GM12878 (cell line): ENCODE measurements at regions not wholly inside any gene's neighbourhood (a gene's known extent, or its start where the extent isn't known, plus 50 kb on each side); places are given as distances from the start of the nearest gene placed in this dataset.

ENCODE experiments used
- ATAC-seq: fragments of 200-7000 bp; cut with Tn5 transposase; 3 replicates; pipeline ENCODE4 v1.9.1; 2020; ENCODE audit warnings: mild to moderate bottlenecking, moderate library complexity
- BruUV-seq: library from RNA; stranded (reverse); fragments of 400-500 nt; replicated peaks from 2 replicates; lab custom pipeline; 2021; lab: Mats Ljungman, UMichigan
- CTCF ChIA-PET: fragments of 300-600 bp; sonication (Branson Sonifier 250); formaldehyde crosslinking; extraction: SDS; loops from one replicate; lab custom pipeline; 2021; ENCODE audit warnings: inconsistent platforms; lab: Yijun Ruan, JAX
- POLR2A ChIA-PET: fragments of 350-600 bp; formaldehyde crosslinking; extraction: SDS; loops from one replicate; lab custom pipeline; 2021; ENCODE audit warnings: inconsistent platforms; lab: Charles Lee
- RAD21 ChIA-PET: fragments of 300-600 bp; sonication (Branson Sonifier 250); formaldehyde crosslinking; loops from one replicate; lab custom pipeline; 2023; ENCODE audit warnings: antibody characterized with exemption; ENCODE audit not compliant: unreplicated experiment; lab: Charles Lee
- SMC1A ChIA-PET: fragments of 300-600 bp; sonication (Branson Sonifier 250); formaldehyde crosslinking; loops from one replicate; lab custom pipeline; 2023; ENCODE audit not compliant: unreplicated experiment, uncharacterized antibody; lab: Charles Lee
- DNase-seq: peaks from one replicate; pipeline ENCODE4 v3.0.0-alpha.2; 2011; ENCODE audit warnings: low read depth, low spot score
- FAIRE-seq: peaks from 3 replicates; lab custom pipeline; 2011; peaks lifted over from hg19 to GRCh38; lab: Jason Lieb, UNC
- H2AFZ ChIP-seq: 2 replicates; pipeline ENCODE4 v1.6.0; 2011; ENCODE audit warnings: low read depth, low read length, control low read depth; ENCODE audit not compliant: control insufficient read depth
- H3K27ac ChIP-seq: 2 replicates; pipeline ENCODE4 v1.5.1; 2011; ENCODE audit warnings: control low read depth; ENCODE audit not compliant: control insufficient read depth, insufficient read depth
- H3K27me3 ChIP-seq, 2 experiments: replicated peaks in 1 of 2; 2 replicates each; pipeline versions ENCODE4 v1.6.0 to v1.6.1; 2011; ENCODE audit warnings: low read length in 1 of 2; ENCODE audit not compliant: control insufficient read depth in 2 of 2, insufficient read depth in 2 of 2
- H3K36me3 ChIP-seq, 2 experiments: 2 replicates each; pipeline ENCODE4 v1.5.1; 2011; ENCODE audit warnings: low read length in 1 of 2; ENCODE audit not compliant: control insufficient read depth in 2 of 2, insufficient read depth in 2 of 2
- H3K4me1 ChIP-seq: 2 replicates; pipeline ENCODE4 v1.6.1; 2011; ENCODE audit warnings: mild to moderate bottlenecking, low read length, moderate library complexity, mixed read lengths; ENCODE audit not compliant: control insufficient read depth, insufficient read depth
- H3K4me2 ChIP-seq: 2 replicates; pipeline ENCODE4 v1.6.0; 2011; ENCODE audit warnings: control low read depth; ENCODE audit not compliant: control insufficient read depth, insufficient read depth
- H3K4me3 ChIP-seq: fragments of 200-600 bp; sonication (generic); 2 replicates; pipeline ENCODE4 v1.5.1; 2016
- H3K79me2 ChIP-seq: 2 replicates; pipeline ENCODE4 v1.6.0; 2011; ENCODE audit warnings: low read length; ENCODE audit not compliant: control insufficient read depth, insufficient read depth
- H3K9ac ChIP-seq: 2 replicates; pipeline ENCODE4 v1.8.0; 2011; ENCODE audit warnings: low read length, control low read depth, mixed read lengths; ENCODE audit not compliant: control insufficient read depth, insufficient read depth
- H3K9me3 ChIP-seq: replicated peaks from 3 replicates; pipeline ENCODE4 v1.5.1; 2011; ENCODE audit warnings: mild to moderate bottlenecking, low read length; ENCODE audit not compliant: control insufficient read depth, insufficient read depth
- H4K20me1 ChIP-seq: 2 replicates; pipeline ENCODE4 v1.6.0; 2011; ENCODE audit not compliant: control insufficient read depth, insufficient read depth
- BRCA1 ChIP-seq: IDR thresholded peaks from 2 replicates; pipeline ENCODE4 v1.6.1; 2011; ENCODE audit warnings: low read depth, low read length, improper control_type of control experiment
- IKZF2 ChIP-seq, 2 experiments: fragments of 450-650 bp; IDR thresholded peaks; 2 replicates each; pipeline ENCODE4 v1.6.1; 2017; ENCODE audit warnings: mild to moderate bottlenecking in 2 of 2, moderate library complexity in 2 of 2
- NFIC ChIP-seq: IDR thresholded peaks from 2 replicates; pipeline ENCODE4 v1.6.1; 2012; ENCODE audit warnings: low read depth, mild to moderate bottlenecking, inconsistent platforms, low read length, moderate library complexity
- NFYB ChIP-seq: IDR thresholded peaks from 2 replicates; pipeline ENCODE4 v1.6.1; 2011; ENCODE audit warnings: low read depth, mild to moderate bottlenecking, low read length, improper control_type of control experiment, moderate library complexity; ENCODE audit not compliant: insufficient read depth
- POLR2A ChIP-seq: IDR thresholded peaks from 2 replicates; pipeline ENCODE4 v1.6.1; 2011; ENCODE audit warnings: low read depth, mild to moderate bottlenecking, low read length
- RAD21 ChIP-seq: IDR thresholded peaks from 2 replicates; pipeline ENCODE4 v1.6.1; 2011; ENCODE audit warnings: mild to moderate bottlenecking, low read depth, low read length, moderate library complexity; ENCODE audit not compliant: insufficient read depth
- SPI1 ChIP-seq: IDR thresholded peaks from 2 replicates; pipeline ENCODE4 v1.6.1; 2011; ENCODE audit warnings: low read depth, mild to moderate bottlenecking, low read length, moderate library complexity, borderline replicate concordance; ENCODE audit not compliant: insufficient read depth
- SRF ChIP-seq, 2 experiments: IDR thresholded peaks; 2 replicates each; pipeline ENCODE4 v1.6.1; 2011; ENCODE audit warnings: low read depth in 2 of 2, low read length in 2 of 2, mild to moderate bottlenecking in 1 of 2, moderate library complexity in 1 of 2
- STAT1 ChIP-seq: fragments of 450-650 bp; conservative IDR thresholded peaks from 2 replicates; pipeline ENCODE4 v1.6.1; 2014; ENCODE audit warnings: antibody characterized with exemption, mild to moderate bottlenecking
- TCF7 ChIP-seq: IDR thresholded peaks from 2 replicates; pipeline ENCODE4 v1.6.1; 2014; ENCODE audit warnings: antibody characterized with exemption, borderline replicate concordance
- WRNIP1 ChIP-seq: IDR thresholded peaks from 2 replicates; pipeline ENCODE4 v1.6.1; 2011; ENCODE audit warnings: low read depth, low read length, improper control_type of control experiment, borderline replicate concordance
- ZNF24 ChIP-seq: fragments of 450-650 bp; IDR thresholded peaks from 2 replicates; pipeline ENCODE4 v1.6.1; 2017; ENCODE audit warnings: antibody characterized with exemption, mild to moderate bottlenecking
- WGBS: methylation state at CpG from one replicate; pipeline ENCODE4 v1.1.6; 2016; ENCODE audit warnings: low lambda C conversion rate; ENCODE audit not compliant: insufficient replicate concordance, insufficient coverage; ENCODE audit errors: missing lambda C conversion rate; 5-methylcytosine and 5-hydroxymethylcytosine counted together
- in situ Hi-C: fragments of 300-500 bp; cut with MboI; formaldehyde crosslinking; loops from 9 replicates; pipeline ENCODE4 v1.14.3; 2018; ENCODE audit warnings: mixed read lengths
- intact Hi-C: fragments of 100-400 bp; cut with micrococcal nuclease; formaldehyde crosslinking; loops from one replicate; pipeline ENCODE4 v1.14.2; 2022; ENCODE audit not compliant: unreplicated experiment
- TF ChIP-seq, protein P1 (sequence below), 3 experiments: IDR thresholded peaks in 2 of 3; conservative IDR thresholded peaks in 1 of 3; 2 replicates each; pipeline ENCODE4 v1.5.1; 2011; ENCODE audit warnings: low read depth in 3 of 3, low read length in 3 of 3, mild to moderate bottlenecking in 3 of 3, control low read depth in 2 of 3, moderate library complexity in 2 of 3, inconsistent platforms in 1 of 3, mixed read lengths in 1 of 3; ENCODE audit not compliant: control insufficient read depth in 2 of 3, insufficient read depth in 1 of 3; ENCODE audit errors: extremely low read depth in 1 of 3
- TF ChIP-seq, protein P2 (sequence below): fragments of 450-650 bp; IDR thresholded peaks from 2 replicates; pipeline ENCODE4 v1.6.1; 2016; ENCODE audit warnings: mild to moderate bottlenecking
- TF ChIP-seq, protein P3 (sequence below): fragments of 450-650 bp; IDR thresholded peaks from 2 replicates; pipeline ENCODE4 v1.6.1; 2017; ENCODE audit warnings: borderline replicate concordance
- TF ChIP-seq, protein P4 (sequence below): IDR thresholded peaks from 2 replicates; pipeline ENCODE4 v1.6.1; 2011; ENCODE audit warnings: mild to moderate bottlenecking, low read depth, low read length, moderate library complexity; ENCODE audit not compliant: insufficient replicate concordance
- TF ChIP-seq, protein P5 (sequence below): IDR thresholded peaks from 2 replicates; pipeline ENCODE4 v1.6.1; 2011; ENCODE audit warnings: low read depth, low read length, improper control_type of control experiment, borderline replicate concordance

DNA sequence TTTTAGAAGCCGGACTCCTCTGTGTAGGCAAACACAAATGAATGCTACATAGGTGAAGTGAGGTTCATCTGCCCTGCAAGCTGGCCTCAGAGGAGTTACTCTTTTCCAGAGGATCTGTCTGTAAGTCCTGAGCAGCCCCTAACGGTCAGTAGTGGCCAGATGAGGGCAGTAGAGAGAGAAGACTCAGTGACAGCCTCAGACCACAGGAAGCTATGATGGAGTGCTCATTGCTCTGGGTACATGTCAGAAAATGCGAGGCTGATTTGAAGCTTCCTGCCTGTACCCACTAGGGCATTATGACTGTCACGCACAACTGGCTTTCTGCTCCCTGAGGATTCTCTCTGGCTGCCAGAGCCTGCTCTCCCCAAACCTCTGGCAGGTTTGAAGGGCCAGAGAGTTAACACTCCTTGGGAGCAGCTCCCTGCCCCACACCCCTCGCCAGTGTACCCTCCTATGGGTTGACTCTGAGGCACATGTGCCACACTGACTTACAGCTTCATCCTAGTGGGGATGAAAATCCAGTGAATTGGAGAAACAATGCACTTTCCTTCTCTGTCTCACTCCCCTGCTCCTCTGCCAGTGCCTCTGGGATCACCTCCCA lies 141.5 kb downstream of the GABRG2 start:
- Histone ChIP-seq H3K79me2 (no peaks in the 10 kb centered on the region), H2AFZ (no peak overlapping the region), H3K27ac (no peak overlapping the region), H3K9me3 (no peaks in the 10 kb centered on the region), H3K4me1 (no peaks in the 10 kb centered on the region), H3K4me3 (no peak overlapping the region), H3K9ac (no peak overlapping the region), H3K36me3 (no peaks in the 10 kb centered on the region), H4K20me1 (no peaks in the 10 kb centered on the region), H3K4me2 (no peak overlapping the region), H3K27me3 (no peaks in the 10 kb centered on the region)
- in situ Hi-C loops: loop anchor here (10.0 kb wide), 1 partner anchor 1136 kb away; no protein-coding TSS in a partner anchor
- intact Hi-C loops: loop anchor here (1.0 to 5.0 kb wide), 3 partner anchors 1058 to 1200 kb away; no protein-coding TSS in a partner anchor
- ChIA-PET RAD21 (interaction anchor here (0.7 to 1.9 kb wide), 9 partner anchors 21 to 1200 kb away, joined by 3 to 7 read pairs (median 4); no protein-coding TSS in a partner anchor), SMC1A (interaction anchor here (0.5 to 3.9 kb wide), 27 partner anchors 9 to 1200 kb away, joined by 3 to 14 read pairs (median 5); no protein-coding TSS in a partner anchor), POLR2A (no interaction called here), CTCF (interaction anchor here (0.7 to 3.8 kb wide), 33 partner anchors 8 to 1702 kb away, joined by 3 to 36 read pairs (median 3); no protein-coding TSS in a partner anchor)
- WGBS: 15% methylated on average over 5 of the region's 5 CpGs
- DNase-seq (peak; percentile 24), ATAC-seq (peak; percentile 100), FAIRE-seq (no peak)
- no TSS peak for BruUV-seq
- TF ChIP-seq NFYB (no peak), BRCA1 (no peak), NFIC (no peak), WRNIP1 (no peak), POLR2A (no peak), SRF (IDR thresholded peaks at IDR 0.05; ENCODE audit: low read depth in 2 of 2, low read length in 2 of 2) (no peak), ZNF24 (0 out of 2 replicates have a peak, but pooled peaks have one; percentile 27), TCF7 (no peak), STAT1 (no peak), IKZF2 (IDR thresholded peaks at IDR 0.05) (peak; percentile 11 to 27; a peak in 1 of 4 replicates), SPI1 (no peak), RAD21 (peak; percentile 58)
- TF ChIP-seq, protein P1, sequence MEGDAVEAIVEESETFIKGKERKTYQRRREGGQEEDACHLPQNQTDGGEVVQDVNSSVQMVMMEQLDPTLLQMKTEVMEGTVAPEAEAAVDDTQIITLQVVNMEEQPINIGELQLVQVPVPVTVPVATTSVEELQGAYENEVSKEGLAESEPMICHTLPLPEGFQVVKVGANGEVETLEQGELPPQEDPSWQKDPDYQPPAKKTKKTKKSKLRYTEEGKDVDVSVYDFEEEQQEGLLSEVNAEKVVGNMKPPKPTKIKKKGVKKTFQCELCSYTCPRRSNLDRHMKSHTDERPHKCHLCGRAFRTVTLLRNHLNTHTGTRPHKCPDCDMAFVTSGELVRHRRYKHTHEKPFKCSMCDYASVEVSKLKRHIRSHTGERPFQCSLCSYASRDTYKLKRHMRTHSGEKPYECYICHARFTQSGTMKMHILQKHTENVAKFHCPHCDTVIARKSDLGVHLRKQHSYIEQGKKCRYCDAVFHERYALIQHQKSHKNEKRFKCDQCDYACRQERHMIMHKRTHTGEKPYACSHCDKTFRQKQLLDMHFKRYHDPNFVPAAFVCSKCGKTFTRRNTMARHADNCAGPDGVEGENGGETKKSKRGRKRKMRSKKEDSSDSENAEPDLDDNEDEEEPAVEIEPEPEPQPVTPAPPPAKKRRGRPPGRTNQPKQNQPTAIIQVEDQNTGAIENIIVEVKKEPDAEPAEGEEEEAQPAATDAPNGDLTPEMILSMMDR (IDR thresholded peaks at IDR 0.05 in 2 of 3, conservative IDR thresholded peaks at IDR 0.05 in 1 of 3; ENCODE audit: control insufficient read depth in 2 of 3, extremely low read depth in 1 of 3, insufficient read depth in 1 of 3, low read depth in 3 of 3, low read length in 3 of 3): peak; percentile 42 to 69 (median 58); a peak in 5 of 6 replicates
- TF ChIP-seq, protein P2, sequence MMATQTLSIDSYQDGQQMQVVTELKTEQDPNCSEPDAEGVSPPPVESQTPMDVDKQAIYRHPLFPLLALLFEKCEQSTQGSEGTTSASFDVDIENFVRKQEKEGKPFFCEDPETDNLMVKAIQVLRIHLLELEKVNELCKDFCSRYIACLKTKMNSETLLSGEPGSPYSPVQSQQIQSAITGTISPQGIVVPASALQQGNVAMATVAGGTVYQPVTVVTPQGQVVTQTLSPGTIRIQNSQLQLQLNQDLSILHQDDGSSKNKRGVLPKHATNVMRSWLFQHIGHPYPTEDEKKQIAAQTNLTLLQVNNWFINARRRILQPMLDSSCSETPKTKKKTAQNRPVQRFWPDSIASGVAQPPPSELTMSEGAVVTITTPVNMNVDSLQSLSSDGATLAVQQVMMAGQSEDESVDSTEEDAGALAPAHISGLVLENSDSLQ: peak; percentile 75; the same call in 1 of the 2 replicates
- TF ChIP-seq, protein P3, sequence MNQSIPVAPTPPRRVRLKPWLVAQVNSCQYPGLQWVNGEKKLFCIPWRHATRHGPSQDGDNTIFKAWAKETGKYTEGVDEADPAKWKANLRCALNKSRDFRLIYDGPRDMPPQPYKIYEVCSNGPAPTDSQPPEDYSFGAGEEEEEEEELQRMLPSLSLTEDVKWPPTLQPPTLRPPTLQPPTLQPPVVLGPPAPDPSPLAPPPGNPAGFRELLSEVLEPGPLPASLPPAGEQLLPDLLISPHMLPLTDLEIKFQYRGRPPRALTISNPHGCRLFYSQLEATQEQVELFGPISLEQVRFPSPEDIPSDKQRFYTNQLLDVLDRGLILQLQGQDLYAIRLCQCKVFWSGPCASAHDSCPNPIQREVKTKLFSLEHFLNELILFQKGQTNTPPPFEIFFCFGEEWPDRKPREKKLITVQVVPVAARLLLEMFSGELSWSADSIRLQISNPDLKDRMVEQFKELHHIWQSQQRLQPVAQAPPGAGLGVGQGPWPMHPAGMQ: no peak
- TF ChIP-seq, protein P4, sequence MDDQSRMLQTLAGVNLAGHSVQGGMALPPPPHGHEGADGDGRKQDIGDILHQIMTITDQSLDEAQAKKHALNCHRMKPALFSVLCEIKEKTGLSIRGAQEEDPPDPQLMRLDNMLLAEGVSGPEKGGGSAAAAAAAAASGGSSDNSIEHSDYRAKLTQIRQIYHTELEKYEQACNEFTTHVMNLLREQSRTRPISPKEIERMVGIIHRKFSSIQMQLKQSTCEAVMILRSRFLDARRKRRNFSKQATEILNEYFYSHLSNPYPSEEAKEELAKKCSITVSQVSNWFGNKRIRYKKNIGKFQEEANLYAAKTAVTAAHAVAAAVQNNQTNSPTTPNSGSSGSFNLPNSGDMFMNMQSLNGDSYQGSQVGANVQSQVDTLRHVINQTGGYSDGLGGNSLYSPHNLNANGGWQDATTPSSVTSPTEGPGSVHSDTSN: peak; percentile 67
- TF ChIP-seq, protein P5, sequence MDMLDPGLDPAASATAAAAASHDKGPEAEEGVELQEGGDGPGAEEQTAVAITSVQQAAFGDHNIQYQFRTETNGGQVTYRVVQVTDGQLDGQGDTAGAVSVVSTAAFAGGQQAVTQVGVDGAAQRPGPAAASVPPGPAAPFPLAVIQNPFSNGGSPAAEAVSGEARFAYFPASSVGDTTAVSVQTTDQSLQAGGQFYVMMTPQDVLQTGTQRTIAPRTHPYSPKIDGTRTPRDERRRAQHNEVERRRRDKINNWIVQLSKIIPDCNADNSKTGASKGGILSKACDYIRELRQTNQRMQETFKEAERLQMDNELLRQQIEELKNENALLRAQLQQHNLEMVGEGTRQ: no peak
